ENCODE measurements at regions not wholly inside any gene's neighbourhood (a gene's known extent, or its start where the extent isn't known, plus 50 kb on each side); places are given as distances from the start of the nearest gene placed in this dataset.
"Not testable (repeated sequence)": the region's sequence is repeated elsewhere in the genome, so short reads cannot be mapped to it uniquely, and the experiment has no call there.

DNA sequence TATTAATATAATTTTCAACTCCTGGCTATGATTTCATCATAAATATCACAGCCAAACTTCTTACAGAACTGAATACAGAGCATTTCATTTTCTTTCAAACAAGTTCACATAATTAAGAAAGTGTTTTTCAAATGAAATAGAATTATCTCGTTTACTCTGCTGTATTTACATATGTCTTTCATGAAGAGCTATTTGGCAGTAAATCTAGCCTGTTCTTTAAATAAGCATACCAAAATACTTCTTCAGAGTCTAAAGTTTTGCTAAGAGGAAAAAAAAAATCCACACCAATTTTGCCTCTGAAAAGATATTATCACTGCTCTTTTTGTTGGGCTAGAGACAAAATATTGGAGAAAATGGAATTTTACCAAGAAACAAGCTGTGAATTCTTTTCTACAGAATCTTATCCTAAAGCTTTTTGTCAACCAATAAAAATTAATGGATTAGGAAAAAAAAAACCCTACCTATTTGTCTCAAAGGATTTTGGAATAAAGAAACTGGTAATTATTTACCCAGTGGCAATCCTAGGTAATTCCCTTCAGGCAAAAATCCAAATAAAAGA is 287.9 kb upstream of the NR3C2 start:
- DNase-seq, result no peak

DNA sequence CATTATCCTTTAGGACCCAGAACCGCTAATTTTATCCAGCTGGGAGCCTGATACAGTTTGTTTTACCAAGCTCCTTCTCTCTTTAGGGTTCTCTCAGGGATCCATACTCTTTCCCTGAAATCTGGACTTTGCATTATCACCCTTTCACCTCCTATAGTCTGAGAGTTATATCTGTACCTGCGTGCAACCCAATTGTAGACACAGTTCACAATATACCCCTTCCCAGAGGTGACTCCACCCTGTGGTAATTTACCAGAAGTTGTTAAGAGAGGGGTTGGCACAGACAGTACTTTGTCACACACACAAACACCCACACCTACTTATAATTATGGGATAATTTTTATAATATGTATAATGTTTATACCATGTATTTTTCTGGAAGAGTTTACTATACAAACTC is 275.8 kb upstream of the NR3C2 start:
- no peak for DNase-seq

DNA sequence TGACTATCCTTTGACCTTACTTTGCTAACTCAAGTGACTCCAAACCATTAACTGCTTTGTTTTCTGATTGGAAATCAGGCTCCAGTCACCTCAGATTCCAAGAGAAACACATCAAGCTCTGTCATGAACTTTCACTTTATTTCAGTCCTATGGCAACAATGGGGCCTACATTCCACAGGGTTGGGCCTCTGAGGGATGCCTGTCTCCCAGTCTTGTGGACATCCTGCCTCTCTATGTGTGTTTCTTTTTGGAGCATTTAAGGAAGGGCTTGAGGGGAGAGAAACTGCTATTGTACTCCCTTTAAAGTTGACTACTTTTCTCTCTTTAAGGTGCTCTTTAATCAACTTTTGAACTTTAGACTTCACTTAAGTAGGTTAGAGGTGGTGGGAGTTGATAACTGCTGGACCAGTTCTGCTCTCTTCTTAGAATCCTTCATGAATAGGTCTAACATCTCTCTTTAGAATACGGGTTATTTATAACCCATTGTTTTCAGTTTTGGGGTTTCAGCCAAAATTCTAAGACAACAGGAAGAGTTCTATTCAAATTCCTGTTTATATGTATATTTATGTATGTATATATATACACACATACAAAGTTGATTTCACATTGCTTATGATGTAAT is 274.3 kb upstream of the NR3C2 start:
- no peak for DNase-seq

DNA sequence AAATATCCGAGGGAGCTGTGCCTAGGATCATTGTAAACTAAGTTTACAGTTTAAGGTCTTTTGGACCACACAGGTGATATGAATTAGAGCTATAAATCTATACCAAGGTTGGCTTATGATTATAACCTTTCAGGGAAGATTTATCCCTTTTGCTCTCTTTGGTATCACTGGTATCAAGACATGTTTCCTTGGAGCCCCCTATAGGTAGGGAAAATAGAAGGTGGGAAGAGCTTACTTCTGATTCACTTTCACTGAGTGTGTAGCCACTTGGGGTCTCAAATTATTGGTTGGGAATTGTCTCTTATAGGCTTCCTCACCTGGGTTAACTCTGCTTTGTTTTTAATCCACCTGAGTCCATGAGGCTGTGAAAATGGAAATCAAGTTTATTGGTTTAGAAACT is 262.1 kb upstream of the NR3C2 start:
- no peak for DNase-seq

DNA sequence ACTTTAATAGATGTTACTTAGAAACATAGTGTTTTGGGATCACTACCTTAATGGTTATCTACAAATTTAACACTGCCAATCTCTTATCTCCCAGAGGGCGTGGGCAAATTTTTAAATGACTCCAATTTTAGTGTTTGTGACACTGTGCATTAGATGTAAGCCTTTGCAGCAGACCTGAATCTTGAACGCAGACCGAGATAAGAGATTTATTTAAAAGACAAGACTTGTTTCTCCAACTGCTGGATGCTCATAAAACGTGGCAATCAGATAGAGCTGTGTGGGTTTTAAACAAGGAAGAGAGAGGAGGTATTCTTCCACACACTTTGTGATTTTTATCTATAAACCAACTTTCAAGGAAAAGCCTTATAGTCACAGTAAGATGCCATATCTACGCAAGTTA is 252.5 kb upstream of the NR3C2 start:
- no peak for DNase-seq

DNA sequence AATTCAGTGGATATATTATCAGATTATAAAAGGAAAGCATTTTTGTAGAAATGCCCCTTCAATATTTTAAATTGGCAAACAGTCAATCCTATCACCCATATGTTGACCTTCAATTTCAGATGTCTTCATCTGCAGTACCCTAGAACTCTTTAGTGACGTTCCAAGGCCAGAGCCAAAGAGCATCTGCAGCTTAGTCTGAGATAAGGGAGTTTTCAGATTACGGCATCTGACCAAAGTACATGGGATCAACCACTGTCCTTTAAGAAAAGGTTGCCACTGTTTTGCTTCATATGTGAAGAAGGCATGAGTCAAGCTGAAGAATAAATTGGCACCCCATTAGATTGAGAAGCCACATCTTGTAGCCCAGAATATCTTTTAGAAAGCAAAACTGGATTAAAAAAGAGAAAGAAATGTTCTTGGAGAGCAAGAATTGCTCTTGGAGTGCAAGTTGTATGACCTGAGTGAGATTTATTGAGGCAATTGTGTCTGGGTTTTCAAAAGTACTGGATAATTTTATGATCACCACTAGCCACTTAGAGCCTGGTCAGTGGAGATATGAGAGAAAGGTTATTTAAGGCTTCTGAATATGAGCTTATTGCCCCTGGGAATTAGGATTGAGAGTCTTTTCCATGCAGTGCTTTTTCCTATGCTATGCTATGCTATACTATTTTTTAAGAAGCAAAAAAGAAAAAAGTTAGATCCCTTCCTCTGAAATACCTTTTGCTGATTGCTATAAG is 251.9 kb upstream of the NR3C2 start:
- DNase-seq, result no peak

DNA sequence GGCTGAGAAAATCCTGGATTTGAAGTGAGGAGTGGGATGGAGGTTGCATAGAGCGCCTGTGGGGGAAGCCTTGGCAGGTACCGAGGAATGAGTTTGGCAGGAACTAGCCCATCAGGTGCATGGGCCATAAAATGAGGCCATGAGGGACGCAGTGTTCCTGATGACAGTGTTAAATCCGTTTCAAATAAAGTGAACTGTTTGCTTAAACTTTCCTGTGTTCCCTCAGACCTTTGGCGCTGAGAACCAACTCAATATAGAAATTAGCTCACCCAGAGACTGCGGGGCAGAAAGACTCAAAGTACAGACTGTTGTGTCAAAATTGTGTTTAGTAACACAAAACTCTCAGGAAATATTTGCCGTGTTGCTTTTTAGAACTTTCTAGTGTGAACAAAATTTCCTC is 250.0 kb upstream of the NR3C2 start:
- peak; percentile 52 for DNase-seq

DNA sequence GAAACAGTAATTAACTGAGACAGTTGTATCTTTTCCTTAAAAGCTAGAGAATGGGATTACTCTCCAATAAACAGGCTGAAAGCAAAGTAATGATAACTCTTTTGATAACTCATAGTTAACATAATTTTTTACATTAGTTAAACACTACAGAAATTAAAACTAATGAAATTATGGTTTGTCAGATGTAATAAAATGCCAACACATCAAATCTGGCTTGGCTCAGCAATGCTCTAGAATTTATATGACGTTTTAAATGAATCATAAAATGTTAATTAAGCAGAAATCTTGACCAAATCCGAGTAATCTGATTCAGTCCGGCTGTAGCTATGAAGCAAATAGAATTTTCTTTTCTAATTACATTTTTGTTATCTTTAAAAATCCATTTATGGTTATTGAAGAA is 244.2 kb upstream of the NR3C2 start:
- DNase-seq, result no peak

DNA sequence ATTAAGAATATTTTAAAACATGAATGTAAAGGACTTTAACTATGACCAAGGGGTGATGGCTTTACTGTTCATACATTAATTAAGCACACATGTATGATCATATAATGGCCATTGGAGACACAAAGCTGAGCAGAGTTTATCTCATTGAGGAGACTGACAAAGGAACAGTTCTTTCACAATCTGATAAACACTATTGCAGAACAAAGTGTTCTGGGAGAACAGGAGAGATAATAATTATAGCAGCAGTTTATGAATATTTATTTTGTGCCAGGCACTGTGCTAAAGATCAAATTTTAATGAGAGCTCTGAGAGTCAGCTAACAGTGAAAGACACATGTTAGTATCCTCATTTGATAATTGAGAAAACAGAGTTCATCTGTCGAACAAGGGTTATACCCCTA is 242.4 kb upstream of the NR3C2 start:
- DNase-seq, result no peak

DNA sequence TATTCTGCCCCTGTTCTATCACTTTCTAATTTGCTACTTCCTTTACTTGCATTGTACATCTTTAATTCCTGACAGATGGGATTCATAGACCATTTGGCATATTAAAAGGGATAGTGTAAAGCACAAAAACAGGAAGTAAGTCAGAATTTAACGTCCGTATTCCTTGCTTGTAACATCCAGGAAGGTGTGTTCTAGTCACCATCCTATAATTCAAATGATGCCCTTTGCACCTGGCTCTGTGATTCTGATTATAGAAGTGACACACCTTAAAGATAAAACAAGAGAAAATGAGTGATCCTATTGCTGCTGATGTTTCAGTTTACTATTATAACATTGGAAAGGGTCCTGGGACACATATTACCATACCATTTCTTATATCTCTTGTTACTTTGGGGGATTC is 238.7 kb upstream of the NR3C2 start:
- DNase-seq, result no peak

DNA sequence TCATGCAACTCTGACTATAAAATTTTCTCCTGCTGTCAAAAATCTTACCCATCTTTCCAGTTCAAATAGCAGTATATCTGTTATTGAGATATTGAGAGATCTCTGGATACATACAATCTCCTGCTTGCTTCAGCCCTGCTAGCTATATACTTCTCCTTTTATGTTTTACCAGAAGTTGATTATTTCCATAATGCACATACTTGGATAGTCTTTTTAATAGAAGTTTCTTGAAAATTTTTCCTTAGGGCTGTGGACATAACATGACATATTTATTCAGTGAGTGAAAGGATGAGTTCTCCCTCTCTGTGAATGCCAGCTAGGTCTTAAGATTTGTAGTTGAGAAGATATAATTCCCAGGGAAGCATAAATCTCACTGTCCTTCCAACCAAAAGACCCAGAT is 234.1 kb upstream of the NR3C2 start:
- DNase-seq, result no peak

DNA sequence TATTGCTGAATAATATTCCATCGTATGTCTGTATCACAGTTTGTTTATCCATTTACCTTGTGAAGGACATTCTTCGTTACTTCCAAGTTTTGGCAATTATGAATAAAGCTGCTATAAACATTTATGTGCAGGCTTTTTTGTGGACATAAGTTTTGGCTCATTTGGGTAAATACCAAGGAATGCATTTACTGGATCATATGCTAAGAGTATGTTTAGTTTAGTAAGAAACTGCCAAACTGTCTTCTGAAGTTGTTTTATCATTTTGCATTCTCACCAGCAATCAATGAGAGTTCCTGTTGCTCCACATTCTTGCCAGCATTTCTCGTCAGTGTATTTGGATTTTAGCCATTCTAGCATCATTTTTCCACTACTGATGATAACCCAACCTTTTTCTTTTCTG is 232.7 kb upstream of the NR3C2 start:
- DNase-seq, result no peak

DNA sequence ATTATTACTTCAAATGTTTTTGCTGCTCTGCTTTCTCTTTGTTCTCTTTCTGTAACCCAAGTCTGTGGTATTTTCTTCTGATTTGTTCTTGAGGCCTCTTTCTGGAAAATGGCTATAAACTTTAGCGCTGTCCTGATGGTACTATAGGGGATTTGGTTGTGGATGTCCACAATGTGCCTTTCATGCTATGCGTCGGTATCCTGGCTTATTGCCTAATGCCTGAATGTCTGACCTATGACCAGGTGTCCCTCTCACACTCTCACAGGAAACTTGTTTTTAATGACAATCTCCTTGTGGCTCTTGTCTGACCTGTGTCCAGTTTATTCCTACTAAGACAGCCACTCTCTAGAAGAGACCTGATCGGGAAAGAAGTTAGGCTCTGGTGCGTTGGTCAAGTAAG is 222.4 kb upstream of the NR3C2 start:
- DNase-seq, result no peak

DNA sequence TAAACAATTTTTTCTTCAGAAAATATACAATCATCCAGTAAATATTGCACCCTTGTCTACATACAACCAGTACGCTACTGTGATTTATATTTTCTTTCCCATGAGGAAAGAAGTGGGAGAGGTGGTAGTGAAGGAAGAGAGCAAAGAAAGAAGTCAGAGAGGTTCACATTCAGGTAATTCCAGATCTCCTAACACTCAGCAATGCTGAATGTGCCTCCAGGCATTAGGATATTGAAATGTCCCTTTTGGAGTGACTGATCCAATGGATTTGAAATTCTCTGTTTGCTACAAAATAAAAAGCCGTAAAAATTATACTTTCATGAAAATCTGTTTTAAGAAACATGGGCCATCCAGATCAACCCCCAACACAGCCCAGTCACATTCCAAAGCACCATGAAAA is 211.9 kb upstream of the NR3C2 start:
- DNase-seq, result no peak

DNA sequence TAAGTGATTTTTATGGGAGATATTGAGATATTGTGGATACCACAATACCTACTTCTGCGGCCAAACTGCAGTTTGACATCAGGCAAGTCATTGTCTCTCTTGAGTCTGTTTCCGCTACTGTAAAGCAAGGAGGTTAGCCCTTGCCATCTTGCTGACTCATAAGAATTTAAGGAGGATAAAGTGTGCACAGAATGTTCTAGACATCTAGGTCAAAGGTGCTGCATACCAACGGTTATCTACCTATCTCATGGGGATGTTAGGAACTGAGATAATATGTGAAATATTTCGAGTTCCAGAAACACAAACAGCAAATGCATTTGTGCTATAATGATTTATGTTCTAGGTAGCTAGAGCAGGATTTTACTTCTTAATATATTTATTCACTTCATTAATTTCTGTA is 211.5 kb upstream of the NR3C2 start:
- no peak for DNase-seq

DNA sequence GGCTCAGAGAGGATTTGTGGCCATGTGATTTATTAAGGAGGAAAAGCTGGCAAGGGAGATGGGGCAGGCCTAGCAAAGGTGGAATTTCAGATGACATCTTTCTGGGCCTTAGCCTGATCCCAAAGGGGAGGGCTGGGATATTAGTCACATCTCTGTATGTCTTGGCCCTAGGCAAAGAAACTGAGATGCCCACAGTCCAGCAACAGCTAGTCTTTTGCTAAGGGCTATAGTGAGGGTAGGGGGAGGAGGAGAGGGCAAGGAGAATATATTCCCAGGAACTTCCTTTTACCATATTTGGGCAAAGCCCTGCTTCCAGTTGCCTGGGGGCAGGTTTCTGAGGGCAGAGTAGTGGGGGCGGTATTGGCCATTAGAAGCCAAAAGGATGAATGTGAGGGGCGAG is 209.8 kb upstream of the NR3C2 start:
- no peak for DNase-seq

DNA sequence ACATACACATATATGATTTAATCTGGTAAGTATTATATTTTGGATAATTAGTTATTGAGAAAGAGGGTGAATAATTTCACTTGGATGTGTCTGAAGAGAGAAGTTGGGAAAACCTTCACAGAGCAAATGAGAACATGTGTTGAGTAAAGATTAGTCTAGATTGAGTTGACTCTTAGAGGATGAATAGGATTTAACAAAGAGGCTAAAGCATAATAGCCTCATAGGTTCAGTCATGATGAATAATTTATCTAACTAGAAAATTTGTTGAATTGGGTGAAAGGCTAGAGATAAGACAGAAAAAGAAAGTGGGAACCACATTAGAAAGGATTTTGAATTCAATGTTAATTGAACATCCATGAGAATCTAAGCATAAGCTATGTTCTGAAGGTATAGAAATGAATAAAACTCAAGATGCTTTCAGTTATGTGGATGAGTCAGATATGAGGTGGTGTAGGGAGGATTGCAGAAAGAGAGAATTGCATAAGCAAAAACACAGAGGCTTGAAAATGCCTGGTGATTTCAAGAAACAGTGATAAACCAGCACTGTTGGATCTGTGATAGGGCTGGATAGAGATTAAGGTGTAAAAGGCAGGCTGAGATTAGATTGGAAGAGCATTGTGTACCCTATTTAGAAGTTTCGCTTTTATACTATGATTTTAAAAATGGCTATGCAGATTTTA is 207.6 kb upstream of the NR3C2 start:
- DNase-seq, result no peak

DNA sequence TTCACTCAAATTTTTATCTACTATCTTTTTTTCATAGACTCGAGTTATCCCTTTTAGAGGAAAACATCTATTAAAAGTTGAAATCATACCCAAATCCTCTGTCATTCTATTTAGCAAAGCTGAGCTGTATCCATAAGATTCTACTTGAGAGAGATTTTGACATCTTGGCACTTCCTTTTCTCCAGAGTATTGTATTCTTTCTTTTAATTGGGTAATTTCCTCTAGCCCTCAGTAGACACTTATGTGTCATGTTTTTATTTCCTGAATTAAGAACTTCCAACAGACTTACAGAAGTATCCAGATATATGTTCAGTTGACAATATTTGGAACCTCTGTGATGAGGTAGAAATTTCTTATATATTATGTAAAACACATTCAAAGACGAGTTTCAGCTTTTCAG is 201.6 kb upstream of the NR3C2 start:
- DNase-seq, result no peak

DNA sequence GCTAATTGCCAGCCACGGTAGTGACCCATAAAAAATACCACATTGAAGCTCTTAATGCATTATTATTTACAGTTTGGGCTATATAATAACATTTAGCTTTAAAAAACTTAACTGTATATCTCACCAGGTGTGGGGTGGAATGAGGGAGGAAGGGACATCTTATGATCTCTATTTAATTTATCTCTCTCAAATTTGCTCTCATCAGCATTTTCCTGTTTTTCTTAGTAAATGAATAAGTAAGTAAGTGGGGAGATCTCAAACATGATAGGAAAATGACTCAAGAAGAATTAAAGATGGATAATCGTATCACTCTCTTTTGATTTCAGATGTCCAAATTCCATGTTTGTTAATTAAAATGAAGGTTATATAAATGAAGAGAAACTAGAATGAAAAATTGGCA is 200.7 kb upstream of the NR3C2 start:
- DNase-seq, result no peak

DNA sequence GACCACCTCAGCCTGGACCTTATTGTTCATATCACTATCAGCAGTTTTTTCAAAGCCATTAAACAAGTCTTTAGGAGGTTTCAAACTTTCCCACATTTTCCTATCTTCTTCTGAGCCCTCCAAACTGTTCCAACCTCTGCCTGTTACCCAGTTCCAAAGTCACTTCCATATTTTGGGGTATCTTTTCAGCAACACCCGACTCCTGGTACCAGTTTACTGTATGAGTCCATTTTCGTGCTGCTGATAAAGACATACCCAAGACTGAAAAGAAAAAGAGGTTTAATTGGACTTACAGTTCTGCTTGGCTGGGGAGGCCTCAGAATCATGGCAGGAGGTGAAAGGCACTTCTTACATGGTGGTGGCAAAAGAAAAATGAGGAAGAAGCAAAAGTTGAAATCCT is 195.9 kb upstream of the NR3C2 start:
- DNase-seq, result not testable (repeated sequence)

DNA sequence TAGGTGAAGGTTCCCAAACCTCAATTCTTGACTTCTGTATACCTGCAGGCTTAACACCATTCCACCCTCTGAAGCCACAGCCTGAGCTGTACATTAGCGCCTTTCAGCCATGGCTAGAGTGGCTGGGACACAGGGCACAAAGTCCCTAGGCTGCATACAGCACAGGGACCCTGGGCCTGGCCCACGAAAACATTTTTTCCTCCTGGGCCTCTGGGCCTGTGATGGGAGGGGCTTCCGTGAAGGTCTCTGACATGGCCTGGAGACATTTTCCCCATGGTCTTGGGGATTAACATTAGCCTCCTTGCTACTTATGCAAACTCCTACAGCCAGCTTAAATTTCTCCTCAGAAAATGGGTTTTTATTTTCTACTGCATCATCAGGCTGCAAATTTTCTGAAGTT is 195.2 kb upstream of the NR3C2 start:
- not testable (repeated sequence) for DNase-seq

DNA sequence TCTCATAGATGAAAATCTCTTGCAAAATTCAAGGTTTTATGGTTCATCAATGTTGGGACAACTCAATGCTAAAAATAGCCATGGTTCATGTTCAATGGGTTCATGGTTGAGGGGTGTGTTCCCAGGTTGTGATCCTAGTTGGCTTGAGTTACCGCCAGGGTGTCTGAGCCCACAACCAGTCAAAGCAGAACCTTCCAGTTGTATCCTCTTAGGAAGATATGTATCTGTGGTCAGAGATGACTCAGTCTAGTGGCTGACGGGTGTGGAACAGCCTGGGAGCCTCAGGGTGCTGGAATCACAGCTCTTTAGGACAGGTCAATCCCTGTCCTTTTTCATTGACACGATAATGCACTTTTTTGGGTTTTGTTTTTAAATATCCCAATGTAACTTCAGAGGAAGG is 192.3 kb upstream of the NR3C2 start:
- DNase-seq, result no peak

DNA sequence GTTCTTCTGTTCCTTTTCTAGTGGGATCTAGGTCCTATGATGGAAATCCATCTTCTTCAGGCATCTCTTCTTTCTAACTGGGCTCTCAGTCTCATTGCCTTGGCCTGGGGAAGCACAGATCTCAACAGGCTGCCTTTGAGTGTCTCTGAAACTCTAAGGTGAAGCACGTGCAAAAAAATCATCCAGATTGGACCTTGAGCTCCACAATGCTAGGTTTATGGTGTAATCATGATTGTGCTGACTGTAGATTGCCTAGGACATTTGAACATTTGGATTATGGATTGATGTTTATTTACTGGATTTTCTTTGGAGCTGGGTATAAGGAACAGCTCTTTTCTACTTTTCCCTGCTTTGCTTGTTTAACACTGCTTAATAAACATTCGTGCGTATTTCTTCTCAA is 191.5 kb upstream of the NR3C2 start:
- no peak for DNase-seq

DNA sequence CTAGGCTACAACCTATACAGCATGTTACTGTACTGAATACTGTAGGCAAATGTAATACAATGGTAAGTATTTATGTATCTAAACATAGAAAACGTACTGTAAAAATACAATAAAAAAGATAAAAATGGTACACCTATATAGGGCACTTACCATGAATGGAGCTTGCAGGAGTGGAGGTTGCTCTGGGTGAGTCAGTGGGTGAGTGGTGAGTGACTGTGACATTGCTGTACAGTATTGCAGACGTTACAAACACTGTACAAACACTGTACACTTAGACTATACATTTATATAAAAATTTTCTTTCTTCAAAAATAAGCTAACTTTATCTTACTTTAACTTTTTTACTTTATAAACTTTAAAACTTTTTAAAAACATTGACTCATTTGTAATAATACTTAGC is 190.3 kb upstream of the NR3C2 start:
- no peak for DNase-seq
